HG02852 (cell line): ENCODE measurements at regions not wholly inside any gene's neighbourhood (a gene's known extent, or its start where the extent isn't known, plus 50 kb on each side); places are given as distances from the start of the nearest gene placed in this dataset.
A peak's percentile ranks its signal among the peaks of the same experiment; 100 is the strongest.
"Not testable (repeated sequence)": the region's sequence is repeated elsewhere in the genome, so short reads cannot be mapped to it uniquely, and the experiment has no call there.

ENCODE experiments used
- ATAC-seq: cut with Tn5 transposase; IDR thresholded peaks from one replicate; pipeline ENCODE4 v1.9.1; 2021; ENCODE audit warnings: mild to moderate bottlenecking, moderate library complexity; ENCODE audit not compliant: unreplicated experiment

DNA sequence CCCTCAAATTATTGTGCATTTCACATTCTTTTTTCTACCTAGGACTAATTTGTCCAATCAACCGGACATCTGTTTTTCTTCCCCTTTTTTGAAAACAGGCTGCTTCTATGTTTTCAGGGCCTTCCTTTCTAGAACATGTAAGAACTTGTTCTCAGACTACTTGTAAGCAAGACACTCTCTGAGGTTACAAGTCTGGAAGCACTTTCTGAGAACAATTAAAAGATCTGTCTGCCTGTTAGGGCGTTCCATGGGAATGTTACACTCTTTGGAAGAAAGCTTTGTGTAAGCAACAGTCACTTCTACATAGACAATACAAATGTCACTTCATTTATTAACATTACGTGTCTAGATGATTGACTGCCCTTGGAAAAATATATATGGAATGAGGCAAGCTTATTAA is 50.9 kb upstream of the HSPB3 start:
- ATAC-seq = no peak

DNA sequence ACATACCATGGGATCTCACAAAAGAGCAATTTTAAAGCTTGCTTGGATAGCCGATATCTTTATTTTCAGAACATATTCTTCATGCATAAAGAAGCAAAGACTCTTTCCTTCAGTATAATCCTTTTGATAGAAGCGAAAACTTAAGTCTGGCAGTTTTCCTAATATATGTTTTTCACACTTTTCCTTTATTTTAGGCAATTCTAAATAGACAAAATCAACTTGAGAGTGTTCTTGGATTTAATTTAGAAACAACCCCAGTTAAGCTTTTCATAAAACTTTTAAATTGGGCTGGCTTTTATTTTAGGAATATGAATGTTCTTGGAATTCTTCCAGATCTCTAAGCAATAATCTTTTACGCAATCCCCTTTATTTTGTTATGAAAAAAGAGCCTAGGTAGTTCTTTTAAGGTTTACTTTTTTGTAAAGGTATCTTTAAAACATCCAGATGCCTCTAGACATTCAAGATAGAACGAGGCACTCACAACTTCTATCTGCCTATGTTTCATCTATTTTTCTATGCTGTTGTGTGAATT is 51.5 kb upstream of the HSPB3 start:
- no peak for ATAC-seq

DNA sequence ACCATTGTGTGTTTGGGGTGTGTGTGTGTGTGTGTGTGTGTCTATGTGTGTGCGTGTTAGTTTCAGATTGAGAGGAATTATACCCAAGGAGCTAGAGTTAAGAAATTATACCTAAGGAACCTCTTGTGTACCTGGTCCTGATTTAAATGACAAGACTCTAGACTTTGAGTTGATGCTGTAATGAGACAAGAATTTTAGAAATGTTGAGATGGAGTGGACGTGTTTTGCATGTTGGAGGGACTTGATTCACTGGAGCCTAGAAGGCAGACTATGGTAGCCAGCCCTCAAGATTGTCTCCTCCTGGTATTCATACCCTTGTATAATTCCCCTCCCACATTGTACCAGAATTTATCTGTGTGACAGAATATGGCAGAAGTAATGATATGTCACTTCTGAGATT is 52.4 kb upstream of the HSPB3 start:
- ATAC-seq = no peak

DNA sequence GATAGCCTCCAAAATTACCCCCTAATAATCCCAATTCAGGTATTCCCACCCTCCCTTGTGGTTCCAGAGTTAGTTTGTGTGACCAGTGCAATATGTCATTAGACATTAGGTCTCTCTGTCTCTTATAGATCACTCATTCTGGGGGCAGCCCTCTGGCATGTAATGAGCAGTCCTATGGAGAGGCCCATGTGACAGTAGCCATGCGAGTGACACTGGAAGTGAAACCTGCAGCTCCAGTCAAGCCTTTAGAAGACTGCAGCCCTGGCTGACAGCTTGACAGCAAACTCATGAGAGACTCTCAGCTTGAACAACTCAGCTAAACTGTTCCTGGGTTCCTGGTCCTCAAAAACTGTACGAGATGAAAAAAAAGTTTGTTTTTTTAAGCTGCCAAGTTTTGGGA is 54.0 kb upstream of the HSPB3 start:
- ATAC-seq = peak; percentile 84

DNA sequence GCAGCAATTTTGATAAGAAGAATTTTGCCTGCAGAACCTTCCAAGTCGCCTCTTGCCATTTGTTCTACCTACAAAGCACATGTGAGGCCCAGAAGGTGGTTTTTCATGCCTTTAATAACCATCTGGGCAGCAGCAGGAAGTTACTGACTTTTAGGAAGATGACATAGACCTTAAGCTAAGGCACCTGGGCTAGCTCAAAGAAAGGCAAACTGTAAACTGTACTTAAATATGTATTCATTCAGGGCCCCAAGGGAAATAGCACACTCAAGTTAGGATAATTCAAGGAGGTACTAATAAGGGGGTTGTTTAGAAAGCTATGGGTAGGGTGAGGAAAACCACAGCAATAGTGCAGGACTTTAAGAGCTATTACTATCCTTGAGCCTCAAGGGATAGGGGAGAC is 57.3 kb upstream of the HSPB3 start:
- no peak for ATAC-seq

DNA sequence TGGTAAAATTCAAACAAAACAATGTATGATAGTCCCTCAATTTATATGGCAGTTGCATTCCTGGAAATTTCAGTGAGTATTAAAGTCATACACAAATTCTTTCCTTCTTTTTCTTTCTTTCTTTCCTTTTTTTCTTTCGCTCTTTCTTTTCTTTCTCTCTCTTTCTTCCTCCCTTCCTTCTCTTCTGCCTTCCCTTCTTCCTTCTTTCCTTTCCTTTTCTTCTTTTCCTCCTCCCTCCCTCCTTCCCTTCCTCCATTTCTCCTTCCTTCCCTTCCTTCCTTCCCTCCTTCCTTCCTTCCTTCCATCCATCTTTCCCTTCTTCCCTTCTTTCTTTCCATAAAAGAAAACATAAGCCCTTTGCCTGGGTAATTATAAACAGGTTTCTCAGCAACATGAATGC is 58.1 kb upstream of the HSPB3 start:
- no peak for ATAC-seq

DNA sequence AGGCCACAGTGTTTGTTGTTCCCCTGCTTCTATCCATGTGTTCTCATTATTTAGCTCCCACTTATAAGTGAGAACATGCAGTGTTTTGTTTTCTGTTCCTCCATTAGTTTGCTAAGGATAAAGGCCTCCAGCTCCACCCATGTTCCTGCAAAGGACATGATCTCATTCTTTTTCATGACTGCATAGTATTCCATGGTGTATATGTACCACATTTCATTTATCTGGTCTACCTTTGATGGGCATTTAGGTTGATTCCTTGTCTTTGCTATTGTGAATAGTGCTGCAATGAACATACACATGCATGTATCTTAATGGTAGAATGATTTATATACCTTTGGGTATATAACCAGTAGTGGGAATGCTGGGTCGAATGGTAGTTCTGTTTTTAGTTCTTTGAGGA is 62.5 kb upstream of the HSPB3 start:
- not testable (repeated sequence) for ATAC-seq

DNA sequence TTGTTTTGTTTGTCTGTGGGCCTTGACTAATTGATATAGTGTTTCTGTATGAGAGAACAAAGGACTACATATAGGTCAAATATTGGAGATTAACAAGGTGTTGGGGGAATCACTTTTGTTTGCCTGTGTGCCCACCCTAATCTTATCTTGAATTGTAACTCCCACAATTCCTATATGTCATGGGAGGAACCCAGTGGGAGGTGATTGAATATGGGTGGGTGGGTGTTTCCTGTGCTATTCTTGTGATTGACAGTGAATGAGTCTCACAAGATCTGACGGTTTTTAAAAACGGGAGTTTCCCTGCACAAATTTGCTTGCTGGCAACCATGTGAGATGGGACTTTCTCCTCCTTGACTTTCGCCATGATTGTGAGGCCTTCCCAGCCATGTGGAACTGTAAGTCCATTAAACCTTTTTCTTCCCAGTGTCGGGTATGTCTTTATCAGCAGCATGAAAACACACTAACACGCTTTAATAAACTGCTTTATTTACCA is 64.9 kb upstream of the HSPB3 start:
- no peak for ATAC-seq

DNA sequence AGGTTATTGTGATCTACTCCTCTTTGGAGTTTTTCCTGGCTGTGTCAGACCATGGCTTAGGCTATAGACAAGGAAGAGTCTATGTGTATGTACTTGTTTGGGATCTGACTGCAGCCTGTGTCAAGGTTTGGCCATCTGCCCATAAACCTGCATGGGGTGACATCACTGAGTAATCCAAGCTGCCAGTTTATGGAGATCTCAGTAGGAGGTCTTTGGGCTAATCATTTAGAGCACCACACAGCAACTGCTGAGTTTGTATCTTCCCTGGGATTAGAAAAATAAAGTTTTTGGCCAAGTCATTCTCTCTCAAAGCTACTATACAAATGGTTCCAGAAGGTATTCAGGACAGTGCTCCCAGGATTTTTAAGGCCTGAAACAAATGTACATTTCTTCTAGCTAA is 65.5 kb upstream of the HSPB3 start:
- no peak for ATAC-seq

DNA sequence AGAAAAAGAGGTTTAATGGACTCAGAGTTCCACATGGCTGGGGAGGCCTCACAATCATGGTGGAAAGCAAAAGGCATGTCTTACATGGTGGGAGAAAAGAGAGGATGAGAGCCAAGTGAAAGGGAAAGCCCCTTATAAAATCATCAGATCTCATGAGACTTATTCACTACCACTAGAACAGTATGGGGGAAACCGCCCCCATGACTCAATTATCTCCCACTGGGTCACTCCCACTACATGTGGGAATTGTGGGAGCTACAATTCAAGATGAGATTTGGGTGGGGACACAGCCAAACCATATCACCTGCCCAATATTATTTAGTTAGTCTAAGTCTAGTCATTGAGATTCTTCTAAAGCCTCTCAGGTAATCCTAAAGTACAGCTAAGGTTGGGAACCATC is 66.1 kb upstream of the HSPB3 start:
- ATAC-seq = not testable (repeated sequence)

DNA sequence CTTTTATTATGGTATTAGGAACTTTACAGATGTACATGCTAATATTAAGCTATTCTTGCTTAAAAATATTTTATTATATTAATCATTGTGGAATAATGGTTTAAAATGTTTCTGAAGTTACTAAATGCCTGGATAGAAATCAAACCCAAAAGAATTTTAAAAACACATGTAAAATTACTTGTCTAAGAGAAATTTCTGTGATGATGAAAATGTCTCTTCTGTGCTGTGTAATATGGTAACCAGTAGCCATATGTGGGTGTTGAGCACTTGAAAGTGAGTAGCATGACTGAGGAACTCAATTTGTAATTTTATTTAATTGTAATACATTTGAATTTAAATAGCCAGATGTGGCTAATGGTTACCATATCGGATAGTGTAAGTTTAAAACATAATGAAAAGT is 66.7 kb upstream of the HSPB3 start:
- ATAC-seq = no peak

DNA sequence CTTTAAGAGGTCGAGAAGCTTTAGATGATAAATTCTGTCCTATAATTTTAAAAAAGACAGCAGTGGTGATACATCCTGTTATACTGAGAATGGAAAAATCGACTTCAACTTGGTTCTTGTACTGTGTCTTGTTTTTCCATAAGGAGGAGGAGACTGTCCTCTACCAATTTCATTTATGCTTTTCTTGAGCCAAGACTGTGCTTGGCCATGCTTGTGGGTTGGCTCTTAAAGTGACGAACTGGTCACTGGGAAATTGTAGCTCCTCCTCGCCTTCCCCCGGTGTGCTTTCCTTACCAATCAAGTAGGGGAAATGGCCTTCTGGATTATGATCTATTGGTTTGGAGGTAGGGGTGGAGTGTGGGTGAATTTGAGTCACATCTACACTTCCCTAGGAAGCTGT is 67.1 kb upstream of the HSPB3 start:
- ATAC-seq = no peak

DNA sequence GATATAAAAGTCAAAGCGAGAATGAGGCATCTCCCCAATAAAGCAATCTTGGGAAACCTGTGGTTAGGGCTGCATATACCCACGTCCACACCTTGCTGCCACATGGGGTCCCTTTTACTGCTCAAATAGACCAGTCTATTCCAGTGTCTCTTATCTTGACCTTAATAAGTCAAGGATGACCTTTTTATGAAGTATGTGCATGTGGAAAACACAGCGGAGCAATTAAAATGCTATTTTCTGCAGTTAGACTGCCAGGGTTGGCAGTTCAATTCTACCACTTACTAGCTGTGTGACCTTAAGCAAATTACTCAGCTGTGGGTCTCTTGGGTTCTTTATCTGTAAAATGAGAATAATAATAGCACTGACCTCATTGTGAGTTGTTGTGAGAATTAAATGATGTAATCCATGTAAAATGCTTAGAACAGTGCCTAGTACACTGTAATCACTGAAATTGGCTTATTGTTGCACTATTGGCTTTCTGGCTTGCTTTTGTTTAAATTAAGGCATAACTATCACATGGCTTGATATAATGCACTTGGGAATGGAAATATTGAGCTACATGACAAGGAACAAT is 67.8 kb upstream of the HSPB3 start:
- ATAC-seq = no peak

DNA sequence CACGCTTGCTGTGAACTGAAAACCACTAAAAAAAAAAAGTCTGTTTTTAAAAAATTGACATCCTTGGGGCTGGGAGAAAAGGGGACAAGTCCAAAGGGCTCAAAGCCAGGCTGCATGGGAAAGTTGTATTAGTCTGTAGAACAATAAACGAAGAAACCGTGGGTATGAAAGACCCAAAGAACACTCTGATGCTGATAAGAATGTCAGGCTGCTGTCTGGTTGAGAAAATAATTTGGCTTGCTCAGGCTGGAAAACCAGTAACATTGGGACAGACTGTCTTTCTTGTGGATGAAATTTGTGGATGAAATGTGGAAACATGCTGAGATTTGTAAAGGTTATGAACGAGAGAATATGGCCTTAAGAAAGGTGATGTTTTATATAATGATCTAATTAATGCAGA is 68.5 kb upstream of the HSPB3 start:
- no peak for ATAC-seq

DNA sequence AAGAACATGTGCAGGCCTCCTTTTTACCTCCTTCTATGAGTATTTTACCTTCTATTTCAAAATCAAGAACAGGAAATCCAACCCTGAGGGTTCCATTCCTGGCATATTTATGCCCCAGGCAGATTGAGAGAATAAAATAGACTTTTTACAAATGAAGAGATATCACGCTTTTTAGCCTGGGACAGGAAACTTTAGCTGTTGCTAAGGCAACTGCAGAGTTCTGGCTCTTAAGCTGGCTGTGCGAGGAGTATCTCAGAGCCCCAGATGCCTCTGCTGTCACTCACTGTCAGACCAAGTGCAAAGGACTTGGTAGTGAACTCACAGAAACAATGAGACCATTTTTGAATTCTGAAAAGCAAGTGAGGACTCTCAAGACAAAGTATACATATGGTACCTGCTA is 69.5 kb upstream of the HSPB3 start:
- ATAC-seq = no peak

DNA sequence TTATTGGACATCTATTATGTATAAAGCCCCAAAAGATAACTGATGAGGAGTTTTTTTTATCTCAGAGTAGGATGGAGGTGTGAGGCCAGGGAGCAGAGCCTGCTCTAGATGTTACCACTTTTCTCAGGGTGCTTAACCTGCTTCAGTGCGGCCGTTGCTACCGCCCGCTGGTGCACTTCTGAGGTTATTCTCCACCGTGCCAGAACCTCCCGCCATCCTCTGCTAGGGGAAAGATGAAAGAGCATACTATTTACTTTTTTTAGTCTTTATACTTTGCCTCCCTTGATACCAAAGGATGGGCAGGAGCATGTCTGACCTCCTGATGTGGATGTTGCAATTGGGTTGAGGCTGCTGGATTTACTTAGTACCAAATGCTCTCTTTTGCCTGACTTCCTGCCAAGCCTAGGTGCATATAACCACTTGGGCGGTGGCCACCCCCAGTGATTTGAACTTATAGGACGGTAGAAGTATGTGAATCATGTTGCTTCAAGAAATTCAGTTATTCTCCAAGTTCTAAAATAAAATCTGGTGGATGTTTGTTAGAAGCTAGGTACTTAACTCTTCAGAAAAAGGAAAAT is 71.1 kb upstream of the HSPB3 start:
- no peak for ATAC-seq

DNA sequence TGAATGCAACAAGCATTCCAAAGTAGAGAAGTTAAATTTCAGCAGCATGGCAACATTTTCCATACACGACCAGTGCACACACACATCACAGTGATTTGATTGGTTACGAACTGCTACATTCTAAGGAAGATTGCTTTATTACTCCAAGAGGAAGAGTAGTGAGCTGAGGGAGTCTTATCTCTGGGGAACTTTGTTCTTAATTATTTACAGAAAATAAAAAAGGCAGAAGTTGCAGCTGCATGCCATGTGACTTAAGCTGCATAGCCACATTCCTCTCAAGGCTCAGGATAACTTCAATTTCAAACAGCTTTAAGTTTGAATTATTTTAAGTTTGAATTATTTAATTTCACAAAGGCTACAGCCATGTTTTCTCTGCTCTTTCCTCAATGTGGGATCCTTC is 71.6 kb upstream of the HSPB3 start:
- ATAC-seq = no peak

DNA sequence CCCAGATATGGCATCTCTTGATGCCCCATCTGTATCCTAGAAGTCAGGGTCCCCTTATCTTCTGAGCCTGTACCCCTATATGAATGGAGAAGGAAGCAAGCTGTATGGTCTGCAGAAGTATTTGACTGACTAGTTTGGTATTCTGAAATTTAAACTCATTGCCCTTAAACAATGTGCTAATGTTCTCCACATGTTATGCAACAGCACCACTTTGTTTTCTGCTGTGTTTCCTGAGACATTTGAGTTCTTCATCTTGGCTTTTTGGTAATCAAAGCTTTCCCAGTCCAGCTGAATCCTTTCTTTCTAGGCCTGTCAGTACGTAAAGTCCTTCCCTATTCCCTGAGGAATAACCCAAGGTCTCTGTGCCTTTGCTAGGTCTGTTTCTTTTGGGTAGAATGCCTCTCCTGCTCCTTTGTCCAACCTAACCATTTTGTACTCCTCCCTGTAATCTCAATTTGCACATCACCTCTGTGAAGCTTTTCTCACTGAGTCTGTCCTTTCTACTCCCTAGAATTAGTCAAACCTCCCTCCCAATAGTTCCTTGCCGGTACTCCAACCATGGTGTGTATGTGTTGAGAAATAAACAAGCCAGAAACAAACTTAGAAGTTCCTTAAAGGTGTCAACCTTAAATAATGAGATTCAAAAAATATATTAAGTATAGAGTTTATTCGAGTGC is 72.1 kb upstream of the HSPB3 start:
- no peak for ATAC-seq

DNA sequence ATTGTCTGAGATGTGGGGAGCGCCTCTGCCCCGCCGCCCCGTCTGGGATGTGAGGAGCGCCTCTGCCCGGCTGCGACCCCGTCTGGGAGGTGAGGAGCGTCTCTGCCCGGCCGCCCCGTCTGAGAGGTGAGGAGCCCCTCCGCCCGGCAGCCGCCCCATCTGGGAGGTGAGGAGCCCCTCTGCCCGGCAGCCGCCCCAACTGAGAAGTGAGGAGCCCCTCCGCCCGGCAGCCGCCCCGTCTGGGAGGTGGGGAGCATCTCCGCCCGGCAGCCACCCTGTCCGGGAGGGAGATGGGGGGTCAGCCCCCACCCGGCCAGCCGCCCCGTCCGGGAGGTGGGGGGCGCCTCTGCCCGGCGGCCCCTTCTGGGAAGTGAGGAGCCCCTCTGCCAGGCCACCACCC is 70.9 kb upstream of the ARL15 start:
- not testable (repeated sequence) for ATAC-seq

DNA sequence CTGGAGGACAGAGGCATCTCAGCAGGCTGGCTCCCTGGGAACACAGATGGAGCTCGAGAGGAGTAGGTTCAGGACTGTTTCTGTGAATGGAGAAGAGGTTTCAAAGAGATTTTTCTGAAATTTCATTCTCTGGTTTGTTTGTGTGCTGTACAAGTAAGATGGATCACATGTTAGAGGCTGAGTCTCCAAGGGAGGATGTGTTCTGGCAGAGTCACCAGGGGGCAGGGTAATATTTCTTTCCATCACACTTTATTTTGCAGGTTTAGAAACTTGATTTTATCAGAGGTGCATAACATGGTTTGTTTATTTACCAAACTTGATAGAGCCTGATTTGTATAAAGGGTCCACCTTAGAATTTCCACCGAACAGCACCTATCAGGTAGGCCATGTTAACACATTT is 69.2 kb upstream of the ARL15 start:
- no peak for ATAC-seq

DNA sequence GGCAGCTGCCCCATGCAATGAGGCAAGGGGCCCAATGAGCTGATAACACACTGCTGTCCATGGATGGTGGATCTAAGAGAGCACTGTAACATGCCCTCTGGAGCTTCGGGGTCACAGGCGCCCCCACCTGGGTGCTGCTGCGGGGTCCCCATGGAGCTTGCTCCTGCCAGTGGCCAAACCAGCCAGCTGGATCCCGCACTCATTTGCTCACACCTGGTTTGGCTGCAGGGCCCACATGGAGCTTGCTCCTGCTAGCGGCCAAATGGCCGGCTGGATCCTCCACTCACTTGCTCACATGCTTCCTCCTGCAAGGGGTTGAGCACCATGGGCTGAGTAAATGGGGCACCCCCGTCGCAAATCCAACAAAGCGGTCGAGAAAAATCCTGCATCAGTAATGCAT is 68.3 kb upstream of the ARL15 start:
- no peak for ATAC-seq

DNA sequence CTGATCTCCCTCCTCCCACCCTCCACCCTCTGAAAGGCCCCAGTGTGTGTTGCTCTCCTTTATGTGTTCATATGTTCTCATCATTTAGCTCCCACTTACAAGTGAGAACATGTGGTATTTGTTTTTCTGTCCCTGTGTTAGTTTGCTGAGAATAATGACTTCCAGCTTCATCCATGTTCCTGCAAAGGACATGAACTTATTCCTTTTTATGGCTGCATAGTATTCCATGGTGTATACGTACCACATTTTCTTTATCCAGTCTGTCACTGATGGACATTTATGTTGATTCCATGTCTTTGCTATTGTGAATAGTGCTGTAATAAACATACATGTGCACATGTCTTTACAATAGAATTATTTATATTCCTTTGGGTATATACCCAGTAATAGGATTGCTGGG is 67.0 kb upstream of the ARL15 start:
- ATAC-seq = not testable (repeated sequence)
